CD4-positive, alpha-beta T cell treated with Interleukin-12 subunit alpha and Interleukin-12 subunit beta, for 1 hour (primary cell): ENCODE measurements at regions not wholly inside any gene's neighbourhood (a gene's known extent, or its start where the extent isn't known, plus 50 kb on each side); places are given as distances from the start of the nearest gene placed in this dataset.
"Not testable (repeated sequence)": the region's sequence is repeated elsewhere in the genome, so short reads cannot be mapped to it uniquely, and the experiment has no call there.

Experiments
- DNase-seq: peaks from one replicate; pipeline ENCODE4 v3.0.0-alpha.2; 2020

GRCh38 chr20:18876394-18876793, 62.8 kb downstream of the SCP2D1 start:
- DNase-seq: not testable (repeated sequence)

- no peak for DNase-seq
Measured at GRCh38 chr20:18879262-18879661, 65.7 kb downstream of the SCP2D1 start.

GRCh38 chr20:18886756-18887155, 73.2 kb downstream of the SCP2D1 start:
- no peak for DNase-seq

- no peak for DNase-seq
Measured at GRCh38 chr20:18901980-18902737, 88.6 kb downstream of the SCP2D1 start.

- DNase-seq: no peak
Measured at GRCh38 chr20:18904192-18904591, 90.6 kb downstream of the SCP2D1 start.

GRCh38 chr20:18904624-18905023, 91.0 kb downstream of the SCP2D1 start:
- no peak for DNase-seq

GRCh38 chr20:18906046-18906445, 92.5 kb downstream of the SCP2D1 start:
- DNase-seq: no peak

- DNase-seq: no peak
Measured at GRCh38 chr20:18907353-18907752, 93.8 kb downstream of the SCP2D1 start.

GRCh38 chr20:18908109-18908508, 94.5 kb downstream of the SCP2D1 start:
- DNase-seq: no peak

- DNase-seq: no peak
Measured at GRCh38 chr20:18909254-18909653, 95.7 kb downstream of the SCP2D1 start.

- DNase-seq: no peak
Measured at GRCh38 chr20:18913701-18914100, 100.1 kb downstream of the SCP2D1 start.

- DNase-seq: no peak
Measured at GRCh38 chr20:18914796-18915195, 101.2 kb downstream of the SCP2D1 start.

- DNase-seq: no peak
Measured at GRCh38 chr20:18916886-18917750, 103.5 kb downstream of the SCP2D1 start.

- DNase-seq: no peak
Measured at GRCh38 chr20:18919996-18920395, 106.4 kb downstream of the SCP2D1 start.

GRCh38 chr20:18921291-18921690, 107.7 kb downstream of the SCP2D1 start:
- no peak for DNase-seq

GRCh38 chr20:18922251-18922650, 108.7 kb downstream of the SCP2D1 start:
- DNase-seq: no peak

- DNase-seq: no peak
Measured at GRCh38 chr20:18922898-18923297, 109.3 kb downstream of the SCP2D1 start.

GRCh38 chr20:18926965-18927364, 113.4 kb downstream of the SCP2D1 start:
- no peak for DNase-seq

GRCh38 chr20:18928626-18929025, 115.0 kb downstream of the SCP2D1 start:
- no peak for DNase-seq

GRCh38 chr20:18929800-18930199, 116.2 kb downstream of the SCP2D1 start:
- no peak for DNase-seq

GRCh38 chr20:18943542-18943941, 130.0 kb downstream of the SCP2D1 start:
- DNase-seq: no peak

- no peak for DNase-seq
Measured at GRCh38 chr20:18956890-18957289, 143.3 kb downstream of the SCP2D1 start.

GRCh38 chr20:18957328-18957727, 143.7 kb downstream of the SCP2D1 start:
- no peak for DNase-seq

- no peak for DNase-seq
Measured at GRCh38 chr20:18971121-18971520, 157.5 kb downstream of the SCP2D1 start.
